ENCODE measurements at regions not wholly inside any gene's neighbourhood (a gene's known extent, or its start where the extent isn't known, plus 50 kb on each side); places are given as distances from the start of the nearest gene placed in this dataset.
A peak's percentile ranks its signal among the peaks of the same experiment; 100 is the strongest.

DNA sequence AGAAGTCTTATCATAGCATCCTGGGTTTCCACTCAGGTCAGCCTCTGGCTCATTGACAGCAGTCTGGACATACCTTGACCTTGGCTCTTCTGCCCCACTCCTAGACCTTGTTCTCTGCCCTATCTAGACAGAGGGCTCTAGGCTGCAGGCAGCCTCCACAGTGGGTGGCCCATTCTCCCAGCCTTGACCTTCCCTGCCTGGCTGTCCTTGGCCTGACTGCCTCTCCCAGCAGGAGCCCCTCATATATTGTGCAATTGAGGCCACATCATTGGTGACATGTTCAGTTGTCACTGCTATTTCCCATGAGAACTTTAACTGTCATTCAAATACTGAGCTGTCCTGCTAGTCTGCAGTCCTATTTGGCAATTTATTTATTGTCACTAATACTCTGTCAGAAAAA lies 503.4 kb downstream of the PLXNA4 start:
- no peak for DNase-seq (ENCODE audit: extremely low read depth in 1 of 11, low read depth in 9 of 11, low spot score in 4 of 11)

DNA sequence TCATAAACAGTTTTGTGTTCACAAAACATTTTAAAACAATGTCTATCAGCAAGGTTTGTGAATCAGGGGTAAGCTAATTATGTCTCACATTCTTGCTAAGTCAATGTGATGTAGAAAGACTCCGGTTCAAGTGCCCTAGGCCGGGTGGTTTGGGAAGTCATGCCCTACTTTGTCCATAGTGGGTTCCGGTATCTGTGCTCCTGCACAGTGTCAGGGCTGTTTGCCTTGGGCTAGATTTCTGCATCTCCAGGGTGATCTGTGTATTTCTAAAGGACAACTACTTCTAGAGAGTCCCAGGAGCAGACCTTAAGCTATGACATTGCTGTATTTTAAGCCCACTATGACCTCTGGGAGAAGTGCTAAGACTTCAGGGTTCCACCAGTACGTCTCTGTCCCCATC lies 504.1 kb downstream of the PLXNA4 start:
- DNase-seq (ENCODE audit: extremely low read depth in 1 of 11, low read depth in 9 of 11, low spot score in 4 of 11): no peak

GRCh38 chr7:132069306-132069705 lies 507.0 kb downstream of the PLXNA4 start:
- no peak for DNase-seq (ENCODE audit: extremely low read depth in 1 of 11, low read depth in 9 of 11, low spot score in 4 of 11)

GRCh38 chr7:132066761-132067171 lies 509.5 kb downstream of the PLXNA4 start:
- DNase-seq (ENCODE audit: extremely low read depth in 1 of 11, low read depth in 9 of 11, low spot score in 4 of 11): peak in 3 of 11 donors; percentile 17 to 29 (median 21)

DNA sequence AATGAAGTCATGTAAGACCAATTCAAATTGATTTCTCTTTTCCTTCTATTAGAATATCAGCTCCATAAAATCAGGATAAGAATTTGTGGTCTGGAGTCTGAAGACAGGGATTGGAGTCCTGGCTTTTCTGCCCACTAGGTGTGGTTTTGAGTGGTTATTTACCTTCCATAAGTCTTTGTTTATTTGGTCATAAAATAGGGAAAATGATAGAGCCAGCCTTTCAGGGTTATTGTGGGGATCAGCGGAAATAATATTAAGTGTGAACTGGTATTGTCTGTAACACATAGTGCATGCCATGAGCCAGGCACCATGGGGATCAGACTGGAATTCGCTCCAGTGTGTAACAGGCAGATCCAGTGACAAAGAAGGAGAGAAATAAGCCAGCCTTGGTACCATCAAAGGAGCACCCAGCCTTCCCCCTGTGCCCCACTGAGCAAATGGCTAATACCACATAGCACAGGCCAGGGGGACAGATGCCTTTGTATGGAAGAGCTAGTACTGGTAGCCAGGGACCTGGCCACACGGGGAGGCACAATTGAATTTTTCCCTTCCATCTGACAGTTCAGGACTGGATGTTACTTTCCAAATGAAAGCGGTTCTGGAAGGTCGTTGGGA lies 509.7 kb upstream of the PODXL start:
- no peak for DNase-seq (ENCODE audit: extremely low read depth in 1 of 11, low read depth in 9 of 11, low spot score in 4 of 11)

GRCh38 chr7:132065193-132065988 lies 509.0 kb upstream of the PODXL start:
- peak in 4 of 11 donors; percentile 15 to 18 (median 18) for DNase-seq (ENCODE audit: extremely low read depth in 1 of 11, low read depth in 9 of 11, low spot score in 4 of 11)

GRCh38 chr7:132063800-132064199 lies 507.4 kb upstream of the PODXL start:
- DNase-seq (ENCODE audit: extremely low read depth in 1 of 11, low read depth in 9 of 11, low spot score in 4 of 11): no peak

DNA sequence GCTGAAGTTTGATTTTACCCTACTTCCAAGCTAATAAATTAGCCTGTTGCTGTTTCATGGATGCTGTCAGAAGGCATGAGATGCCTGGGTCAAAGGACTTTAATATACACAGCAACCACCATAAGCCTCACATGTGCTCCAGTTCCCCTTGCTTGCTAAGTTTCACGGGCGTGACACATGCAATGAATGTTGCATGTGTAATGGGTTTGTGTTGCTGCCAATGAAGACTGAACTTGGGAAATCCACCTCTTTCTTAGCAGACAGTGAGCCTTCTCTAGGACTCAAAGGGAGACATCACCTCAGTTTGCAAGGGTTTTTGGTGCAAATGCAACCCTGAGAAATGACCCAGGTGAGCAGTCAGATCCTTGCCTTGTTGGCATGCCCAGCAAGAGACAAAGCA lies 505.5 kb upstream of the PODXL start:
- no peak for DNase-seq (ENCODE audit: extremely low read depth in 1 of 11, low read depth in 9 of 11, low spot score in 4 of 11)

DNA sequence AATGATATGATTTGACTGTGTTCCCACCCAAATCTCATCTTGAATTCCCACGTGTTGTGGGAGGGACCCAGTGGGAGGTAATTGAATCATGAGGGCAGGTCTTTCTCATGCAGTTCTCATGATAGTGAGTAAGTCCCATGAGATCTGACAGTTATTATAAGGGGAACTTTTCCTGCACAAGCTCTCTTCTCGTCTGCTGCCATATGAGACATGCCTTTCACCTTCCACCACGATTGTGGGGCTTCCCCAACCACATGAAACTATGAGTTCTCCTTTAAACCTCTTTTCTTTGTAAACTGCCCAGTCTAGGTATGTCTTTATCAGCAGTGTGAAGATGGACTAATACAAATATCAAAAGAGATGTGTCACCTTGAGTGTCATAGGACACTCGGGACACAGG lies 502.7 kb upstream of the PODXL start:
- no peak for DNase-seq (ENCODE audit: extremely low read depth in 1 of 11, low read depth in 9 of 11, low spot score in 4 of 11)

GRCh38 chr7:132055336-132056120 lies 499.1 kb upstream of the PODXL start:
- no peak for DNase-seq (ENCODE audit: extremely low read depth in 1 of 11, low read depth in 9 of 11, low spot score in 4 of 11)

DNA sequence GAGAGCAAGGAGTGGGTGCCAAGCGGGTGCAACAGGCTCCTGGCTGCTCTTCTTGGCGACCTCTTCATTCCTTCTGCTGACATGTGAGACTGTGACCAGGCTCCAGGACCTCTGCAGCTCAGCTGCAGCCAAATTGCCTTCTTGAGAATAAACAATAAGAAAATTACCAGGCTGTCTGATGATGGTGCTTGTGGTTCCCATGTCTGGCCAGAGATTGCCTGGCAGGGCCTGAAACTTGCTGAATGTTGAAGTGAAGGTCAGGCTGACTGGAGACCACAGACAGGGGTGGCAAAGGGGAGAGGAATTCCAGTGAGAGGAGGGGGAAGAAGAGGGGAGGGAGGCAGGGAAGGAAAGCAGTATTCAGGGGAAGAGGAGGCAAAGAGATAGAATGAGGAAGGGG lies 497.4 kb upstream of the PODXL start:
- no peak for DNase-seq (ENCODE audit: extremely low read depth in 1 of 11, low read depth in 9 of 11, low spot score in 4 of 11)

- no peak for DNase-seq (ENCODE audit: extremely low read depth in 1 of 11, low read depth in 9 of 11, low spot score in 4 of 11)
Measured at GRCh38 chr7:132051311-132051710, 494.9 kb upstream of the PODXL start.

DNA sequence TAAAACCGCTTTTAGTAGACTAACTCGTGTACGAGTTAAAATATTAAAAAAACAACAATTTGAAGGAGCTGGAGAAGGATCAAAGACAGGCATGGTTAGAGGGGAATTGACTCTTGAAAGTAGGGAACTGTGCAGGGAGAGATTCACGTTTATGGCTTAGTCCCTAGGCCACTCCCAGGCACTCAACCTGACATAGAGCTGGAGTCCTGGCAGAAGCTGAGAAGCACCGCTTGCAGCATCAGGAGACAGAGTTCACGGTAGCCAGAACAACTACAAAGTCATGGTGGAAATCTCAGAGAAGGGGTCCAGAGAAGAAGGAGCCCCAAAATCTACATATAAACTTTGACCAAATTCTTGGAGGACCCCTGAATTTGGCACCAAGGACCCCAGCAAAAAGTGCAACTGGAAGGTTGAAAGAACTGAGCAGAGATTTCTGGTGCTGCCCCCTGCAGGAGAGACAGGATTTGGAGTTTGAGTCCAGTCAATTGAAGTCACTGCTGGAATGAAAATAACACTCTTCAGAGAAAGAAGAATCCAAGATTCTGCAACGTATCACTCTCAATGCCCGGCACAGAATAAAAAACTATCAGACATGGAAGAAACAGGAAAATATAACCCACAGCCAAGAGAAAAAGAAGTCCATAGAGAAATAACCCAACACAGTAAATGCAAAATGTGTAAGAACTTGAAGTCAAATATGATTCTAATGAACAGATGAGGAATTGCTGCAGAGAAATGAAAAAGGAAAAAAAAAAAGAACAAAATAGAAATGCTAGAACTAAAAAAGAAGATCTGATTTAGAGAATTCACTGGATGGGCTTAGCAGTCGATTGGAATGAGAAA lies 493.3 kb upstream of the PODXL start:
- DNase-seq (ENCODE audit: extremely low read depth in 1 of 11, low read depth in 9 of 11, low spot score in 4 of 11): no peak

- DNase-seq (ENCODE audit: extremely low read depth in 1 of 11, low read depth in 9 of 11, low spot score in 4 of 11): no peak
Measured at GRCh38 chr7:132045481-132045980, 489.1 kb upstream of the PODXL start.

DNA sequence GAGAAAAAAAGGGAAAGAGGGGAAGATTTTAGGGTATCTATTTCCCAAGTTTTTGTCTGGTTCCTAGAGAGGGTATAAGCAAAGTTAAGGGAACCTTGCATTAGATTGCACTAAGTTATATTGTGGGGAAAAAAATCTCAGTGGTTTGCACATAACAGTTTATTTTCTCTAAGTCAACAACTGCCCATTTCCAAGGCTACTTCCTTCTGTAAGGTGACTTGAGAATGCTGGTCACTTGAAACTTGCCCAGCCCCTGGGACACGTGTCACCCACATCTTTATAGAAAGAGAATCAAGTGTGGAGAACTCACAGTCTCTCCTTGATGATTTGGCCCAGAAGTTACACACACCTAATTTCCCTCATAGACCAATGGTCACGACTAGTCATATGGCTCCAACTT lies 488.6 kb upstream of the PODXL start:
- DNase-seq (ENCODE audit: extremely low read depth in 1 of 11, low read depth in 9 of 11, low spot score in 4 of 11): no peak

DNA sequence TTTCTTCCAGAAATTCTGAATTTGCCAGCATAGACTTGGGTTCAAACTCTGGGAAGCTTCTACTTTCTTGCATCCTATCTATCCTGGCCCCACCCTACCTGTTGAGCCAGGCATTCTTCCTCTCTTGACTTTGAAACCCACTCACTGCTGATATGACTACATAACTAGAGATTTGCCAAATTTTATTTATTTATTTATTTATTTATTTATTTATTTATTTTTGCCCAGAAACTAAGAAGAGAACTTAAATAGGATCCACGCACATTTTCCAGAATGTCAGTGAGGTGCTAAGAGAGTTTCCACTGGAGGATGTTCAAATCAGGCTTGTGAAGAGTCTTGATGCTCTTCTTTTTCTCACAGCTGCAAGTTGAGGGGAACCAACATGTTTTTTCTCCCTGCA lies 487.8 kb upstream of the PODXL start:
- no peak for DNase-seq (ENCODE audit: extremely low read depth in 1 of 11, low read depth in 9 of 11, low spot score in 4 of 11)

GRCh38 chr7:132041108-132041507 lies 484.7 kb upstream of the PODXL start:
- no peak for DNase-seq (ENCODE audit: extremely low read depth in 1 of 11, low read depth in 9 of 11, low spot score in 4 of 11)

DNA sequence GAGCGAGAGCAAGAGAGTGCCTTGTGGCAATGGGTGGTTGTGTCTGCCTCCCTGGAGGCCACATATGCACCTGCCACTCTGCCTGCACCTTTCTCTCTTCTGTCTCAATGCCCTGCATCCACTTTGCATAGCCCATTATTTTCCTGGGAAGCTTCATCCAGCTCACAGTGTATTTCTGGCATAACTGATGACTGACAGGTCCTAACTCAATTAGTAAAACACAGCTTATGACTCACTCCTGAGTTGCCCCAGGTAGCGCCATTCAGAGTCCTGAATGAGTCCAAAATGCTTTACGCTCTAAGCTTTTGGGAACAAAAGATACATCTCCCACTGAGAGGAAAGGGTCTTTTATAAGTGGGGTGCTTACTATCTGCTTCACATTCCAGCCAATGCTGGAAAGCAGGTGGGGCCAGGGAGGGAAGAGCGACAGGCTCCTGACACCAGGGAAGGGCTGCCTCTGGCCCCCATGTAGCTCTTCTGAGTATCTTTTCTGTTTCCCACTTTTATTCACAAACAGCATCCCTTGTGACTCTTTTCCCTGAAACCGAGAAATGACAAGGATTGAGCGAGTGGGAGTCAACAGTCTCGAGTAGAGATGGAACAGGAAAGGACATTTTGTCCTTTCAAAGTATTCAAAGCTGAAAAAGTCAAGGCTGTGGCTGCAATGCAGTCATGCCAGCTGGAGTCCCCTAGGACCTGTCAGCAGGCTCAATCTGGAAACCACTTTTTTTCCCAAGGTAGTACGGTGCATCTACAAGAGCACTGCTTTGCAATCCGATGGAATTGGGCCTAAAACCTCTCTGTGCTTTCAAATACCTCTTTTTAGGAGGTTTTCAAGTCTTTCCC lies 479.3 kb upstream of the PODXL start:
- no peak for DNase-seq (ENCODE audit: extremely low read depth in 1 of 11, low read depth in 9 of 11, low spot score in 4 of 11)

Data from renal cortex interstitium (tissue), 11 donors.